ENCODE measurements at regions not wholly inside any gene's neighbourhood (a gene's known extent, or its start where the extent isn't known, plus 50 kb on each side); places are given as distances from the start of the nearest gene placed in this dataset.
"Not testable (repeated sequence)": the region's sequence is repeated elsewhere in the genome, so short reads cannot be mapped to it uniquely, and the experiment has no call there.

GRCh38 chr17:31621566-31621965 is 230.1 kb downstream of the RAB11FIP4 start:
- no peak for ATAC-seq
- no peak for DNase-seq

- not testable (repeated sequence) for ATAC-seq
Observed at GRCh38 chr17:31611053-31611452, 219.6 kb downstream of the RAB11FIP4 start.

GRCh38 chr17:31609996-31610910 is 218.8 kb downstream of the RAB11FIP4 start:
- no peak for ATAC-seq
- DNase-seq, result no peak

More at GRCh38 chr17:31611053-31611452, 219.6 kb downstream of the RAB11FIP4 start:
- DNase-seq, result not testable (repeated sequence)

DNA sequence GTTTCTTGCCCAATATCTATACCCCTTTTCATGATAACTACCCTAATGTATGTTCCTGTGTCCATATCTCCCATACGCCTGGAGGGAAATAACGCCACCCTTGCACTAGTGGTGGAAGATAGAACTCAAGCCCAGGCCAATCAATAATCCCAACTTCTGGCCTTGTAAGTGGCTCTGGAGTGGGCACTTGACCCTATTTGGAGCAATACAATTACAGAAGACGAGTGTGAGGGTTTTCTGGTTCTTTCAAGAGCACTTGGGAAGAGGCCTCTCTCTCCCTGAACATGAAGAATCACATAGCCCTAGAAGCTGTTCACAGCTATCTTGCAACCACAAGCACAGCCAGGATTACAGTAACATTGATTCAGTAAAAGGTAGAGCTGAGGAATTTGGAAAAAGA is 217.9 kb downstream of the RAB11FIP4 start:
- ATAC-seq (no peak), DNase-seq (no peak)

- ATAC-seq, result no peak
Observed at GRCh38 chr17:31608659-31609254, 217.3 kb downstream of the RAB11FIP4 start.

GRCh38 chr17:31605761-31606160 is 214.3 kb downstream of the RAB11FIP4 start:
- ATAC-seq, result no peak
- DNase-seq, result no peak

More at GRCh38 chr17:31608659-31609254, 217.3 kb downstream of the RAB11FIP4 start:
- DNase-seq, result no peak

DNA sequence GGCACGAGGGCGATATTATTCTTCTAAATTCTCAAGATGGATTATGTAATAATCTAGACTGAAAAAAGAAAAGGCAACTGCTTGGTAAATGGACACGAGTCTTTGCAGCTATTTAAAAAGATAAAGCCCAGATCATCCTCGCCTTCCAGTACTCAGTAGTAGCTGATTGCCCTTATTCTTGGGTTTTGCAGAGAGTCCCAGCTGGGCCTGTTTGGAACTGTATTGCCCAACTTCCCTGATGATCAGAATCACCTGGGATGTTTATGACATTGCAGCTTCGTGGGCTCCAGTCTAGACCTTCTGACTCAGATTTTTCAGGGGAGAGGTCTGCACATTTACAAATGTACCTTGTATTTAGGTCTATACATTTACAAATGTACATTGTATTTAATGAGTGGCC is 213.5 kb downstream of the RAB11FIP4 start:
- ATAC-seq (no peak), DNase-seq (no peak)

- not testable (repeated sequence) for DNase-seq, ATAC-seq
Observed at GRCh38 chr17:31600144-31600543, 208.7 kb downstream of the RAB11FIP4 start.

DNA sequence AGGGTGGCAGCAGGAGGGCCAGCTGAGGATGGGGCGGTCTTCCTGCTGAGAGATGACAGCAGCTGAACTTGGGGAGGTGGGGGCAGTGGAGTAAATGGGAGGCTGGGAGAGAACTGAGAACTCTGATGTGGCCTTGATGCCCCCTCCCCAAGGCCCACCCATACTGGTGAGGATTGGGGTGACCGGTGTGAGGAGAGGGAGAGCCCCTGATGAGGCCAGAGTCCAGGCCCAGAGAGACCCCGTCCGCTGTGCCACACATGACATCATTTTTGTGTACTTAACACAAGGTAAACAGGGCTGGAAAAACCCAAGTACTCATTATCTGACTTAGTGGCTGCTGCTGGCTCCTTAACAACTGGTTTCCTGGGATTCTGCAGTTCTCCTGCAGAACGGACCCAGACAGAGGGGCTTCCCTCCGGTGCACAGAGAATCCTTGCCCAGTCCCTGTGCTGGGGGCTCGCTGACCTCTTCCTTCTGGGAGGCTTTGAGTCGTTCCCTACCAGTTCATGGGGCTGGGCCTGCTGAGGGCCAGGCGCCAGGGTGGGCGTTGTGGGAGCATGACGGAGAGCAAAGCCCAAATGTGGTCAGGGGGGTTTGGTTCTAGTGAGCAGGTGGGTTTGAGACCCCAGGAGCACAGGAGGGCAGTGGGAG is 207.6 kb downstream of the RAB11FIP4 start:
- no peak for DNase-seq
- ATAC-seq, result no peak

GRCh38 chr17:31598399-31598782 is 206.9 kb downstream of the RAB11FIP4 start:
- DNase-seq (no peak), ATAC-seq (no peak)

GRCh38 chr17:31597646-31598398 is 206.3 kb downstream of the RAB11FIP4 start:
- DNase-seq, result no peak
- ATAC-seq, result no peak

- DNase-seq (peak; percentile 37), ATAC-seq (peak; percentile 81)
Observed at GRCh38 chr17:31596382-31597323, 205.2 kb downstream of the RAB11FIP4 start.

GRCh38 chr17:31595666-31596381 is 204.3 kb downstream of the RAB11FIP4 start:
- DNase-seq (no peak), ATAC-seq (no peak)

GRCh38 chr17:31595076-31595475 is 203.6 kb downstream of the RAB11FIP4 start:
- DNase-seq (no peak), ATAC-seq (no peak)

DNA sequence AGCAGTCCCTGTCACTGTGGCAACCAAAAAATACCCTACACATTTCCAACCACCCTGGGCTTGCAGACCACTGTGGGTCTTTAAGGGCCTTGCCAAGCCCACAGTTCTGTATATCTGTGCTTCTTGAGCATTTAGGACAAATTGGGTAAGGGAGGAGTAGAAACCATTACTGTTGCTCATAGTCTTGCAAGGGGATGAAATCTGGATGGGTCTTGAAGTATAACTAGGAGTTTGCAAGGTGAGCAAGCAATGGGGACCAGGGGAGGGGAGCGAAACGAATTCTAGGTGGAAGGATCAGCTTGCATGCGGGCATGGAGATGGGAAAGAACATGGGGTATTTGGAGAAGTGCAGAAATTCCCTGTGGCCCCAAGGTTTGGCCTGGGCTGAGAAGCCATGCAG is 202.9 kb downstream of the RAB11FIP4 start:
- ATAC-seq (no peak), DNase-seq (no peak)

DNA sequence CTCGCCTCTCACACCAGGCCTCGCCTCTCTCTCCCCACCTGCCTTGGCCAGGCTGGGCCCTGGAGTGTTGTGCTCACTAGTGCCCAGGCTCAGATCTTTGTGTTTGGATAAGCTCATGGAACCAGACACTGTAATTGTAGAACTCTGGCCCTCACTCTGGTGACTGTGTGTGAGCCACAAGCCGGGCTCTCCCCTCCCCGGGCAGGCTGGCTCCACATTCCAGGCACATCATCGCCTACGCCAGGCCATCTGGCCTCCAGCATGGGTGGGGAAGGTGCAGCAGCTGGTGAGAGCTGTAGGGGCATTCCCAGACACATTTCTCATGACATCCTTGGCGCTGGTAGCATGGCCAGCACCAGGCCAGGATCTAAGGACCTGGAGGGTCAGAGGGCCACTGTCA is 202.3 kb downstream of the RAB11FIP4 start:
- ATAC-seq (no peak), DNase-seq (no peak)

DNA sequence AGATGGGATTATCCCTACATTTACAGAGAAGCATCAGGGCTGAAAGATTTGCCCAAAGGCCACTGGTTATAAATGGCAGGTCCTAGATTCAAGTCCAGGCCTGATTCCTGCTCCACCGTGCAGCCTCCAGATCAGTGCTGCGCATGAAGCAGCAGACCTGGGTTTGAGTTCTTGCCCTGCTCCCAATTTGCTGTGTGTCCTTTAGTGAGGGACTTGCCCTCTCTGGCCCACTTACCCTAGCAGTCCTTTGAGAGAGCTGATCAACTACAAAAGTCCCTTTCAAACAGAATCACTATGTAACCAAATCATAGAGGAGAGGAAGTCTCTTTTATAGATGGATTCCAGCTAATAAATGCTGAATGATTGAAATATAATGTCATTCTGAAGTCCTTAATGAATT is 200.4 kb downstream of the RAB11FIP4 start:
- DNase-seq (no peak), ATAC-seq (no peak)

DNA sequence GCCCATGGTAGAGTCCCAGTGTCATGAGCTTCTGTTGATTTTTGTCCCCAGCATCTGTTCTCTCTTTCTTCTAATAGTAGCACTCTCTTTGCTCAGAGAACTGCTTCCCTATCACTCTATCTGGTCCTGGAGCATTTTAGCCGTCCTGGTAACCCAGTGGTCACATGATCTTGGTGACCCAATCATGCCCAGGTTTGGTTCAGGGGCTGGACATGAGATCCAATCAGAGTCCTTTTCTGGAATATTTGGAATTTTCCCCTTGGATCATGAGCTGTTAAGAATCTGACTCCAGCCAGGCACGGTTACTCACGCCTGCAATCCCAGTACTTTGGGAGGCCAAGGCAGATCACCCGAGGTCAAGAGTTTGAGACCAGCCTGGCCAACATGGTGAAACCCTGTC is 197.0 kb downstream of the RAB11FIP4 start:
- ATAC-seq, result no peak
- DNase-seq, result no peak

GRCh38 chr17:31588034-31588433 is 196.6 kb downstream of the RAB11FIP4 start:
- ATAC-seq, result no peak
- no peak for DNase-seq
